ENCODE measurements at regions not wholly inside any gene's neighbourhood (a gene's known extent, or its start where the extent isn't known, plus 50 kb on each side); places are given as distances from the start of the nearest gene placed in this dataset.

DNA sequence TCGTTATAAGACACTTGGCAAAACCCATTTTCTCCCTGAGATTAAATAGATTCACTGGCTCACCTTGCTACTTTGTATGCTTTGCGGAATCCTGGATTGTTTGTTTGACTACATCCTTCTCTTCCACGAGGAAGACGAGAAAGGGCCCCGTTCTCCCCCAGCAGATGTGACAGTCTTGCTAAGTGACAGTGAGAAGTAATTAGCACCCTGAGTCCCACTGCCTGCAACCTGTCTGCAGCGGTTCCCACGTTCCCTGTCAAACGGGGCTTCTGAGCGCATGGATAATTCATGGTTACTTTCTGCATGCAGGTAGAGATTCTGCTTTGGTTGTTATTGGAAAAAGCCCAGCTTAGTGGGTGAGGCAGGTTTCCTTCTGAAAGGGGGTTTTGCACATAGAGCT, 163.7 kb downstream of the CDH26 start (continued):
- TF ChIP-seq, protein P1, sequence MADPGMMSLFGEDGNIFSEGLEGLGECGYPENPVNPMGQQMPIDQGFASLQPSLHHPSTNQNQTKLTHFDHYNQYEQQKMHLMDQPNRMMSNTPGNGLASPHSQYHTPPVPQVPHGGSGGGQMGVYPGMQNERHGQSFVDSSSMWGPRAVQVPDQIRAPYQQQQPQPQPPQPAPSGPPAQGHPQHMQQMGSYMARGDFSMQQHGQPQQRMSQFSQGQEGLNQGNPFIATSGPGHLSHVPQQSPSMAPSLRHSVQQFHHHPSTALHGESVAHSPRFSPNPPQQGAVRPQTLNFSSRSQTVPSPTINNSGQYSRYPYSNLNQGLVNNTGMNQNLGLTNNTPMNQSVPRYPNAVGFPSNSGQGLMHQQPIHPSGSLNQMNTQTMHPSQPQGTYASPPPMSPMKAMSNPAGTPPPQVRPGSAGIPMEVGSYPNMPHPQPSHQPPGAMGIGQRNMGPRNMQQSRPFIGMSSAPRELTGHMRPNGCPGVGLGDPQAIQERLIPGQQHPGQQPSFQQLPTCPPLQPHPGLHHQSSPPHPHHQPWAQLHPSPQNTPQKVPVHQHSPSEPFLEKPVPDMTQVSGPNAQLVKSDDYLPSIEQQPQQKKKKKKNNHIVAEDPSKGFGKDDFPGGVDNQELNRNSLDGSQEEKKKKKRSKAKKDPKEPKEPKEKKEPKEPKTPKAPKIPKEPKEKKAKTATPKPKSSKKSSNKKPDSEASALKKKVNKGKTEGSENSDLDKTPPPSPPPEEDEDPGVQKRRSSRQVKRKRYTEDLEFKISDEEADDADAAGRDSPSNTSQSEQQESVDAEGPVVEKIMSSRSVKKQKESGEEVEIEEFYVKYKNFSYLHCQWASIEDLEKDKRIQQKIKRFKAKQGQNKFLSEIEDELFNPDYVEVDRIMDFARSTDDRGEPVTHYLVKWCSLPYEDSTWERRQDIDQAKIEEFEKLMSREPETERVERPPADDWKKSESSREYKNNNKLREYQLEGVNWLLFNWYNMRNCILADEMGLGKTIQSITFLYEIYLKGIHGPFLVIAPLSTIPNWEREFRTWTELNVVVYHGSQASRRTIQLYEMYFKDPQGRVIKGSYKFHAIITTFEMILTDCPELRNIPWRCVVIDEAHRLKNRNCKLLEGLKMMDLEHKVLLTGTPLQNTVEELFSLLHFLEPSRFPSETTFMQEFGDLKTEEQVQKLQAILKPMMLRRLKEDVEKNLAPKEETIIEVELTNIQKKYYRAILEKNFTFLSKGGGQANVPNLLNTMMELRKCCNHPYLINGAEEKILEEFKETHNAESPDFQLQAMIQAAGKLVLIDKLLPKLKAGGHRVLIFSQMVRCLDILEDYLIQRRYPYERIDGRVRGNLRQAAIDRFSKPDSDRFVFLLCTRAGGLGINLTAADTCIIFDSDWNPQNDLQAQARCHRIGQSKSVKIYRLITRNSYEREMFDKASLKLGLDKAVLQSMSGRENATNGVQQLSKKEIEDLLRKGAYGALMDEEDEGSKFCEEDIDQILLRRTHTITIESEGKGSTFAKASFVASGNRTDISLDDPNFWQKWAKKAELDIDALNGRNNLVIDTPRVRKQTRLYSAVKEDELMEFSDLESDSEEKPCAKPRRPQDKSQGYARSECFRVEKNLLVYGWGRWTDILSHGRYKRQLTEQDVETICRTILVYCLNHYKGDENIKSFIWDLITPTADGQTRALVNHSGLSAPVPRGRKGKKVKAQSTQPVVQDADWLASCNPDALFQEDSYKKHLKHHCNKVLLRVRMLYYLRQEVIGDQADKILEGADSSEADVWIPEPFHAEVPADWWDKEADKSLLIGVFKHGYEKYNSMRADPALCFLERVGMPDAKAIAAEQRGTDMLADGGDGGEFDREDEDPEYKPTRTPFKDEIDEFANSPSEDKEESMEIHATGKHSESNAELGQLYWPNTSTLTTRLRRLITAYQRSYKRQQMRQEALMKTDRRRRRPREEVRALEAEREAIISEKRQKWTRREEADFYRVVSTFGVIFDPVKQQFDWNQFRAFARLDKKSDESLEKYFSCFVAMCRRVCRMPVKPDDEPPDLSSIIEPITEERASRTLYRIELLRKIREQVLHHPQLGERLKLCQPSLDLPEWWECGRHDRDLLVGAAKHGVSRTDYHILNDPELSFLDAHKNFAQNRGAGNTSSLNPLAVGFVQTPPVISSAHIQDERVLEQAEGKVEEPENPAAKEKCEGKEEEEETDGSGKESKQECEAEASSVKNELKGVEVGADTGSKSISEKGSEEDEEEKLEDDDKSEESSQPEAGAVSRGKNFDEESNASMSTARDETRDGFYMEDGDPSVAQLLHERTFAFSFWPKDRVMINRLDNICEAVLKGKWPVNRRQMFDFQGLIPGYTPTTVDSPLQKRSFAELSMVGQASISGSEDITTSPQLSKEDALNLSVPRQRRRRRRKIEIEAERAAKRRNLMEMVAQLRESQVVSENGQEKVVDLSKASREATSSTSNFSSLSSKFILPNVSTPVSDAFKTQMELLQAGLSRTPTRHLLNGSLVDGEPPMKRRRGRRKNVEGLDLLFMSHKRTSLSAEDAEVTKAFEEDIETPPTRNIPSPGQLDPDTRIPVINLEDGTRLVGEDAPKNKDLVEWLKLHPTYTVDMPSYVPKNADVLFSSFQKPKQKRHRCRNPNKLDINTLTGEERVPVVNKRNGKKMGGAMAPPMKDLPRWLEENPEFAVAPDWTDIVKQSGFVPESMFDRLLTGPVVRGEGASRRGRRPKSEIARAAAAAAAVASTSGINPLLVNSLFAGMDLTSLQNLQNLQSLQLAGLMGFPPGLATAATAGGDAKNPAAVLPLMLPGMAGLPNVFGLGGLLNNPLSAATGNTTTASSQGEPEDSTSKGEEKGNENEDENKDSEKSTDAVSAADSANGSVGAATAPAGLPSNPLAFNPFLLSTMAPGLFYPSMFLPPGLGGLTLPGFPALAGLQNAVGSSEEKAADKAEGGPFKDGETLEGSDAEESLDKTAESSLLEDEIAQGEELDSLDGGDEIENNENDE (IDR thresholded peaks at IDR 0.05; ENCODE audit: insufficient replicate concordance, low read length): no peak
- TF ChIP-seq YY1 (IDR thresholded peaks at IDR 0.05; ENCODE audit: low read depth, low read length) (no peak), KDM1A (IDR thresholded peaks at IDR 0.05; ENCODE audit: borderline replicate concordance, low read length) (no peak), PHF8 (conservative IDR thresholded peaks at IDR 0.05; ENCODE audit: low read depth, low read length) (no peak), CBX5 (IDR thresholded peaks at IDR 0.05; ENCODE audit: low read depth, low read length) (no peak), GTF2F1 (IDR thresholded peaks at IDR 0.05; ENCODE audit: borderline replicate concordance, low read depth, low read length) (no peak), RFX5 (IDR thresholded peaks at IDR 0.05; ENCODE audit: borderline replicate concordance, low read depth, low read length) (no peak), HDAC2 (IDR thresholded peaks at IDR 0.05; ENCODE audit: borderline replicate concordance in 1 of 2, low read depth in 2 of 2, low read length in 2 of 2) (no peak), BACH1 (IDR thresholded peaks at IDR 0.05; ENCODE audit: low read length) (no peak)
- TF ChIP-seq, protein P2, sequence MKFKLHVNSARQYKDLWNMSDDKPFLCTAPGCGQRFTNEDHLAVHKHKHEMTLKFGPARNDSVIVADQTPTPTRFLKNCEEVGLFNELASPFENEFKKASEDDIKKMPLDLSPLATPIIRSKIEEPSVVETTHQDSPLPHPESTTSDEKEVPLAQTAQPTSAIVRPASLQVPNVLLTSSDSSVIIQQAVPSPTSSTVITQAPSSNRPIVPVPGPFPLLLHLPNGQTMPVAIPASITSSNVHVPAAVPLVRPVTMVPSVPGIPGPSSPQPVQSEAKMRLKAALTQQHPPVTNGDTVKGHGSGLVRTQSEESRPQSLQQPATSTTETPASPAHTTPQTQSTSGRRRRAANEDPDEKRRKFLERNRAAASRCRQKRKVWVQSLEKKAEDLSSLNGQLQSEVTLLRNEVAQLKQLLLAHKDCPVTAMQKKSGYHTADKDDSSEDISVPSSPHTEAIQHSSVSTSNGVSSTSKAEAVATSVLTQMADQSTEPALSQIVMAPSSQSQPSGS (IDR thresholded peaks at IDR 0.05; ENCODE audit: low read length): no peak

All from H1 (cell line).